ENCODE measurements at regions not wholly inside any gene's neighbourhood (a gene's known extent, or its start where the extent isn't known, plus 50 kb on each side); places are given as distances from the start of the nearest gene placed in this dataset.

- Histone ChIP-seq H3K4me3 (ENCODE audit: low read depth in 1 of 2, low read length in 2 of 2) (no peak overlapping the region), H3K27me3 (ENCODE audit: insufficient read depth, low read length, poor library complexity) (no peaks in the 10 kb centered on the region), H4K20me1 (ENCODE audit: insufficient read depth, low read length) (no peaks in the 10 kb centered on the region), H3K4me1 (ENCODE audit: insufficient read depth, low read length) (no peaks in the 10 kb centered on the region), H3K79me2 (ENCODE audit: insufficient read depth, low read length) (no peaks in the 10 kb centered on the region), H3K9ac (ENCODE audit: low read depth, low read length) (no peak overlapping the region), H3K36me3 (ENCODE audit: insufficient read depth, low read length) (no peaks in the 10 kb centered on the region), H2AFZ (ENCODE audit: low read depth, low read length) (no peak overlapping the region), H3K4me2 (ENCODE audit: insufficient read depth, low read length) (no peak overlapping the region), H3K27ac (ENCODE audit: low read length) (no peak overlapping the region), H3K9me3 (ENCODE audit: insufficient read depth, low read length, severe bottlenecking) (peaks cover 14% of the 10 kb centered on the region)
- DNase-seq (no peak), ATAC-seq (ENCODE audit: insufficient read depth, low read depth) (no peak)
- TF ChIP-seq EZH2 (IDR thresholded peaks at IDR 0.05; ENCODE audit: borderline replicate concordance, low read depth, low read length, severe bottlenecking) (no peak), CTCF (IDR thresholded peaks at IDR 0.05; ENCODE audit: borderline replicate concordance, extremely low read depth, low read length, poor library complexity, severe bottlenecking) (no peak)
These were observed 341.1 kb downstream of the BTG1 start for GRCh38 chr12:91804533-91804932.

GRCh38 chr12:91801048-91801447 is 344.6 kb downstream of the BTG1 start:
- no peaks in the 10 kb centered on the region for H3K36me3 ChIP-seq (ENCODE audit: insufficient read depth, low read length)
- H3K27me3 ChIP-seq (ENCODE audit: insufficient read depth, low read length, poor library complexity): no peaks in the 10 kb centered on the region
- H3K9me3 ChIP-seq (ENCODE audit: insufficient read depth, low read length, severe bottlenecking): peaks cover 3% of the 10 kb centered on the region
- no peaks in the 10 kb centered on the region for H4K20me1 ChIP-seq (ENCODE audit: insufficient read depth, low read length)
- no peak overlapping the region for H3K4me3 ChIP-seq (ENCODE audit: low read depth in 1 of 2, low read length in 2 of 2)
- no peak for ATAC-seq (ENCODE audit: insufficient read depth, low read depth)
- no peak for TF ChIP-seq CTCF (IDR thresholded peaks at IDR 0.05; ENCODE audit: borderline replicate concordance, extremely low read depth, low read length, poor library complexity, severe bottlenecking)
- TF ChIP-seq EZH2 (IDR thresholded peaks at IDR 0.05; ENCODE audit: borderline replicate concordance, low read depth, low read length, severe bottlenecking): no peak
- no peak for DNase-seq
- H3K9ac ChIP-seq (ENCODE audit: low read depth, low read length): no peak overlapping the region
- H2AFZ ChIP-seq (ENCODE audit: low read depth, low read length): no peak overlapping the region
- no peak overlapping the region for H3K4me2 ChIP-seq (ENCODE audit: insufficient read depth, low read length)
- H3K27ac ChIP-seq (ENCODE audit: low read length): no peak overlapping the region
- H3K79me2 ChIP-seq (ENCODE audit: insufficient read depth, low read length): no peaks in the 10 kb centered on the region
- H3K4me1 ChIP-seq (ENCODE audit: insufficient read depth, low read length): no peaks in the 10 kb centered on the region

- no peak for ATAC-seq (ENCODE audit: insufficient read depth, low read depth)
- no peak overlapping the region for H2AFZ ChIP-seq (ENCODE audit: low read depth, low read length)
- TF ChIP-seq CTCF (IDR thresholded peaks at IDR 0.05; ENCODE audit: borderline replicate concordance, extremely low read depth, low read length, poor library complexity, severe bottlenecking): no peak
- TF ChIP-seq EZH2 (IDR thresholded peaks at IDR 0.05; ENCODE audit: borderline replicate concordance, low read depth, low read length, severe bottlenecking): no peak
These were observed 352.0 kb downstream of the BTG1 start for GRCh38 chr12:91793676-91794075.

GRCh38 chr12:91792597-91792996 is 353.0 kb downstream of the BTG1 start:
- no peaks in the 10 kb centered on the region for H3K27me3 ChIP-seq (ENCODE audit: insufficient read depth, low read length, poor library complexity)
- DNase-seq: no peak
- no peak for ATAC-seq (ENCODE audit: insufficient read depth, low read depth)
- H3K4me2 ChIP-seq (ENCODE audit: insufficient read depth, low read length): no peak overlapping the region
- H3K79me2 ChIP-seq (ENCODE audit: insufficient read depth, low read length): no peaks in the 10 kb centered on the region
- TF ChIP-seq CTCF (IDR thresholded peaks at IDR 0.05; ENCODE audit: borderline replicate concordance, extremely low read depth, low read length, poor library complexity, severe bottlenecking) (no peak), EZH2 (IDR thresholded peaks at IDR 0.05; ENCODE audit: borderline replicate concordance, low read depth, low read length, severe bottlenecking) (no peak)
- H2AFZ ChIP-seq (ENCODE audit: low read depth, low read length): no peak overlapping the region
- no peak overlapping the region for H3K27ac ChIP-seq (ENCODE audit: low read length)
- no peaks in the 10 kb centered on the region for H4K20me1 ChIP-seq (ENCODE audit: insufficient read depth, low read length)
- no peaks in the 10 kb centered on the region for H3K4me1 ChIP-seq (ENCODE audit: insufficient read depth, low read length)
- no peak overlapping the region for H3K9ac ChIP-seq (ENCODE audit: low read depth, low read length)
- no peaks in the 10 kb centered on the region for H3K36me3 ChIP-seq (ENCODE audit: insufficient read depth, low read length)
- H3K9me3 ChIP-seq (ENCODE audit: insufficient read depth, low read length, severe bottlenecking): no peaks in the 10 kb centered on the region
- H3K4me3 ChIP-seq (ENCODE audit: low read depth in 1 of 2, low read length in 2 of 2): no peak overlapping the region

More at GRCh38 chr12:91793676-91794075, 352.0 kb downstream of the BTG1 start:
- Histone ChIP-seq H3K27me3 (ENCODE audit: insufficient read depth, low read length, poor library complexity) (no peaks in the 10 kb centered on the region), H3K36me3 (ENCODE audit: insufficient read depth, low read length) (no peaks in the 10 kb centered on the region), H3K9me3 (ENCODE audit: insufficient read depth, low read length, severe bottlenecking) (no peaks in the 10 kb centered on the region), H3K4me2 (ENCODE audit: insufficient read depth, low read length) (no peak overlapping the region), H3K4me3 (ENCODE audit: low read depth in 1 of 2, low read length in 2 of 2) (no peak overlapping the region), H3K9ac (ENCODE audit: low read depth, low read length) (no peak overlapping the region), H3K4me1 (ENCODE audit: insufficient read depth, low read length) (no peaks in the 10 kb centered on the region), H4K20me1 (ENCODE audit: insufficient read depth, low read length) (no peaks in the 10 kb centered on the region), H3K27ac (ENCODE audit: low read length) (no peak overlapping the region), H3K79me2 (ENCODE audit: insufficient read depth, low read length) (no peaks in the 10 kb centered on the region)
- no peak for DNase-seq
